ENCODE measurements at regions not wholly inside any gene's neighbourhood (a gene's known extent, or its start where the extent isn't known, plus 50 kb on each side); places are given as distances from the start of the nearest gene placed in this dataset.
A peak's percentile ranks its signal among the peaks of the same experiment; 100 is the strongest.

GRCh38 chr11:33646629-33647028 is 54.0 kb downstream of the C11orf91 start:
- DNase-seq (ENCODE audit: low read depth) = no peak

GRCh38 chr11:33646168-33646567 is 54.5 kb downstream of the C11orf91 start:
- DNase-seq (ENCODE audit: low read depth) = no peak

- DNase-seq (ENCODE audit: low read depth) = no peak
Measured at GRCh38 chr11:33645686-33646085, 54.9 kb downstream of the C11orf91 start.

GRCh38 chr11:33643167-33643824 is 57.3 kb downstream of the C11orf91 start:
- no peak for DNase-seq (ENCODE audit: low read depth)

GRCh38 chr11:33642461-33643166 is 58.0 kb downstream of the C11orf91 start:
- no peak for DNase-seq (ENCODE audit: low read depth)

GRCh38 chr11:33640730-33641371 is 59.8 kb downstream of the C11orf91 start:
- DNase-seq (ENCODE audit: low read depth) = no peak

- no peak for DNase-seq (ENCODE audit: low read depth)
Measured at GRCh38 chr11:33638608-33639007, 62.0 kb downstream of the C11orf91 start.

GRCh38 chr11:33636104-33636503 is 64.5 kb downstream of the C11orf91 start:
- no peak for DNase-seq (ENCODE audit: low read depth)

- DNase-seq (ENCODE audit: low read depth) = no peak
Measured at GRCh38 chr11:33635161-33635560, 65.5 kb downstream of the C11orf91 start.

- peak; percentile 77 for DNase-seq (ENCODE audit: low read depth)
Measured at GRCh38 chr11:33634291-33634834, 66.3 kb downstream of the C11orf91 start.

GRCh38 chr11:33633251-33634003 is 67.2 kb downstream of the C11orf91 start:
- DNase-seq (ENCODE audit: low read depth) = peak; percentile 83

GRCh38 chr11:33631749-33632091 is 68.9 kb downstream of the C11orf91 start:
- DNase-seq (ENCODE audit: low read depth) = no peak

- no peak for DNase-seq (ENCODE audit: low read depth)
Measured at GRCh38 chr11:33630936-33631748, 69.5 kb downstream of the C11orf91 start.

- DNase-seq (ENCODE audit: low read depth) = no peak
Measured at GRCh38 chr11:33624083-33624482, 76.5 kb downstream of the C11orf91 start.

GRCh38 chr11:33622806-33623205 is 77.8 kb downstream of the C11orf91 start:
- no peak for DNase-seq (ENCODE audit: low read depth)

- no peak for DNase-seq (ENCODE audit: low read depth)
Measured at GRCh38 chr11:33622186-33622585, 78.4 kb downstream of the C11orf91 start.

GRCh38 chr11:33620423-33621171 is 80.0 kb downstream of the C11orf91 start:
- DNase-seq (ENCODE audit: low read depth) = no peak

GRCh38 chr11:33618956-33619355 is 81.7 kb downstream of the C11orf91 start:
- DNase-seq (ENCODE audit: low read depth) = no peak

GRCh38 chr11:33618351-33618710 is 82.3 kb downstream of the C11orf91 start:
- no peak for DNase-seq (ENCODE audit: low read depth)

- no peak for DNase-seq (ENCODE audit: low read depth)
Measured at GRCh38 chr11:33617672-33618350, 82.8 kb downstream of the C11orf91 start.
